ENCODE measurements at regions not wholly inside any gene's neighbourhood (a gene's known extent, or its start where the extent isn't known, plus 50 kb on each side); places are given as distances from the start of the nearest gene placed in this dataset.
A peak's percentile ranks its signal among the peaks of the same experiment; 100 is the strongest.

- H3K4me3 ChIP-seq: no peak overlapping the region
- ATAC-seq (peak; percentile 26), DNase-seq (peak in 2 of 4 donors; percentile 74 to 84)
- intact Hi-C loops (cut with DNase I): no loop called here
- no peaks in the 10 kb centered on the region for H3K36me3 ChIP-seq
- no peaks in the 10 kb centered on the region for H3K9me3 ChIP-seq
- H3K27me3 ChIP-seq: peaks cover 0 to 6% of the 10 kb centered on the region in 2 donors
- H3K27ac ChIP-seq: no peak overlapping the region
- TF ChIP-seq, protein P1, sequence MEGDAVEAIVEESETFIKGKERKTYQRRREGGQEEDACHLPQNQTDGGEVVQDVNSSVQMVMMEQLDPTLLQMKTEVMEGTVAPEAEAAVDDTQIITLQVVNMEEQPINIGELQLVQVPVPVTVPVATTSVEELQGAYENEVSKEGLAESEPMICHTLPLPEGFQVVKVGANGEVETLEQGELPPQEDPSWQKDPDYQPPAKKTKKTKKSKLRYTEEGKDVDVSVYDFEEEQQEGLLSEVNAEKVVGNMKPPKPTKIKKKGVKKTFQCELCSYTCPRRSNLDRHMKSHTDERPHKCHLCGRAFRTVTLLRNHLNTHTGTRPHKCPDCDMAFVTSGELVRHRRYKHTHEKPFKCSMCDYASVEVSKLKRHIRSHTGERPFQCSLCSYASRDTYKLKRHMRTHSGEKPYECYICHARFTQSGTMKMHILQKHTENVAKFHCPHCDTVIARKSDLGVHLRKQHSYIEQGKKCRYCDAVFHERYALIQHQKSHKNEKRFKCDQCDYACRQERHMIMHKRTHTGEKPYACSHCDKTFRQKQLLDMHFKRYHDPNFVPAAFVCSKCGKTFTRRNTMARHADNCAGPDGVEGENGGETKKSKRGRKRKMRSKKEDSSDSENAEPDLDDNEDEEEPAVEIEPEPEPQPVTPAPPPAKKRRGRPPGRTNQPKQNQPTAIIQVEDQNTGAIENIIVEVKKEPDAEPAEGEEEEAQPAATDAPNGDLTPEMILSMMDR (IDR thresholded peaks at IDR 0.05): no peak
- no peaks in the 10 kb centered on the region for H3K4me1 ChIP-seq
Observed at GRCh38 chr14:51507511-51507905, 144.2 kb upstream of the FRMD6 start.

DNA sequence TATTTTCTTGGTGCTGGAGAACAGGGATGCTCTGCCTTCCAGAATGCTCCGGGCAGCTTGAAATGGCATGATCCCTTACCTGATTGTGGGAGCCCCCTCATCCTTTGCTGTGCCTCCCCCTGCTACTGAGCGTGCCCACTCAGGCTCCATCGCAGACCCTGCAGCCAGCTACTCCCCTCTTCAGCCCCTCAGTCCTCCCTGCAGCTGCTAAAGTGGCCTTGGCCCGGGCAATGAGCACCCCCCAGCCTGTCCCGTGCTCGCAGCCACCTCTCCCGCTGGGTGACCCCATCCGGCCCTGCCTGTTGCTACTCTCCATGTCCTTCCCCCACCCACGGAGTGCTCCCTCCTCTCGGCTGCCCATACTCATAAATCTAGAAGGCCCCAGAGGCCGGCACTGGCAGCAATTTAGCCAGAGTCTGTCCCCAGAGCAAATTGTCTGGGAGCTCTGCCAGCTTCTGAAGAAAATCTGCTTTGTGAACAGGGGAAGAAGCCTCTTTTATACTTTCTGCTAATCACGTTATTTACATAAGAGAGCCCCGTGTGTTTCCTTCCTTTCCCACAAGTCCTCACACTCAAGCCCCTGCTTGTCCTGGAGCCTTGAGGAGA lies 143.7 kb upstream of the FRMD6 start:
- intact Hi-C loops (cut with DNase I): no loop called here
- Histone ChIP-seq H3K27ac (peak overlapping the region in 1 of 2 donors; percentile 17), H3K4me3 (no peak overlapping the region), H3K4me1 (no peaks in the 10 kb centered on the region), H3K9me3 (no peaks in the 10 kb centered on the region), H3K36me3 (no peaks in the 10 kb centered on the region), H3K27me3 (peaks cover 0 to 6% of the 10 kb centered on the region in 2 donors)
- TF ChIP-seq, protein P1 (IDR thresholded peaks at IDR 0.05): no peak
- DNase-seq (peak; percentile 41 to 83 (median 74)), ATAC-seq (peak; percentile 36)

DNA sequence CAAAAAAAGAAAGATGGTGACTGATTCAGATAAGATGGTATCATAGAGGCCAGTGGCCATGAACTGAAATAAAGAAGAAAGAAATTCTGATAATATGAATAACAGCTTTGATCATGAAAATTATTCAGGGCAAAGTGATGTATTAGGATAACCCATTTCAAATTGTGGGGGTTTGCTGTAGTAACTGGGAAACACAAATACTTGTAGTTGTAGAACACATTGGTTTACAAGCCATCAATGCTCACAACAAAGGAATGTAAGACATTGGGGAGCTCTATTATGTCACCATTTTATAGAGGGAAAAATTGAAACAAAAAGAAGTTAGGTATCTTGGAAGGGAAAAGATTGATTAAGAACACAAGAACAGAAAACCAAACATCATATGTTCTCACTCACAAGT lies 140.4 kb upstream of the FRMD6 start:
- no peak for ATAC-seq
- H3K4me1 ChIP-seq: no peaks in the 10 kb centered on the region
- intact Hi-C loops (cut with DNase I): no loop called here
- no peaks in the 10 kb centered on the region for H3K36me3 ChIP-seq
- TF ChIP-seq, protein P1 (IDR thresholded peaks at IDR 0.05): no peak
- H3K27ac ChIP-seq: no peak overlapping the region
- no peaks in the 10 kb centered on the region for H3K9me3 ChIP-seq
- no peak overlapping the region for H3K4me3 ChIP-seq
- DNase-seq: no peak
- H3K27me3 ChIP-seq: peaks cover 0 to 6% of the 10 kb centered on the region in 2 donors

- H3K36me3 ChIP-seq: no peaks in the 10 kb centered on the region
- no peak overlapping the region for H3K27ac ChIP-seq
- H3K4me1 ChIP-seq: no peaks in the 10 kb centered on the region
- ATAC-seq: no peak
- DNase-seq: no peak
- no peaks in the 10 kb centered on the region for H3K9me3 ChIP-seq
- intact Hi-C loops (cut with DNase I): no loop called here
- TF ChIP-seq, protein P1 (IDR thresholded peaks at IDR 0.05): no peak
- H3K4me3 ChIP-seq: no peak overlapping the region
- H3K27me3 ChIP-seq: peaks cover 0 to 6% of the 10 kb centered on the region in 2 donors
Observed at GRCh38 chr14:51512316-51512715, 139.4 kb upstream of the FRMD6 start.

- H3K9me3 ChIP-seq: no peaks in the 10 kb centered on the region
- no peak overlapping the region for H3K27ac ChIP-seq
- TF ChIP-seq, protein P1 (IDR thresholded peaks at IDR 0.05): no peak
- DNase-seq (no peak), ATAC-seq (no peak)
- H3K27me3 ChIP-seq: peaks cover 0 to 1% of the 10 kb centered on the region in 2 donors
- no peak overlapping the region for H3K4me3 ChIP-seq
- H3K4me1 ChIP-seq: no peaks in the 10 kb centered on the region
- H3K36me3 ChIP-seq: no peaks in the 10 kb centered on the region
- intact Hi-C loops (cut with DNase I): no loop called here
Observed at GRCh38 chr14:51513281-51513680, 138.4 kb upstream of the FRMD6 start.

All from left lung (tissue), 4 donors.